T-helper 2 cell treated with Interferon-gamma antibody and Interleukin-4, amounts not matched to agents 5 μg/mL and 100 μg/mL, for 36 hours (primary cell): ENCODE measurements at regions not wholly inside any gene's neighbourhood (a gene's known extent, or its start where the extent isn't known, plus 50 kb on each side); places are given as distances from the start of the nearest gene placed in this dataset.
"Not testable (repeated sequence)": the region's sequence is repeated elsewhere in the genome, so short reads cannot be mapped to it uniquely, and the experiment has no call there.

Source experiments
- DNase-seq: peaks from one replicate; pipeline ENCODE4 v3.0.0; 2021; ENCODE audit warnings: low spot score
- H3K27ac Mint-ChIP-seq: one replicate; pipeline ENCODE4 v1.8.0; 2021; ENCODE audit warnings: mild to moderate bottlenecking, mixed read lengths
- H3K27me3 Mint-ChIP-seq: one replicate; pipeline ENCODE4 v1.8.0; 2021; ENCODE audit warnings: low read depth, mixed read lengths
- H3K36me3 Mint-ChIP-seq: one replicate; pipeline ENCODE4 v1.8.0; 2021; ENCODE audit warnings: low read depth, mixed read lengths
- H3K4me1 Mint-ChIP-seq: one replicate; pipeline ENCODE4 v1.8.0; 2021; ENCODE audit warnings: low read depth, mixed read lengths
- H3K4me3 Mint-ChIP-seq: one replicate; pipeline ENCODE4 v1.8.0; 2022; ENCODE audit warnings: mild to moderate bottlenecking, moderate library complexity, mixed read lengths
- H3K9me3 Mint-ChIP-seq: one replicate; pipeline ENCODE4 v1.8.0; 2021; ENCODE audit warnings: mixed read lengths

DNA sequence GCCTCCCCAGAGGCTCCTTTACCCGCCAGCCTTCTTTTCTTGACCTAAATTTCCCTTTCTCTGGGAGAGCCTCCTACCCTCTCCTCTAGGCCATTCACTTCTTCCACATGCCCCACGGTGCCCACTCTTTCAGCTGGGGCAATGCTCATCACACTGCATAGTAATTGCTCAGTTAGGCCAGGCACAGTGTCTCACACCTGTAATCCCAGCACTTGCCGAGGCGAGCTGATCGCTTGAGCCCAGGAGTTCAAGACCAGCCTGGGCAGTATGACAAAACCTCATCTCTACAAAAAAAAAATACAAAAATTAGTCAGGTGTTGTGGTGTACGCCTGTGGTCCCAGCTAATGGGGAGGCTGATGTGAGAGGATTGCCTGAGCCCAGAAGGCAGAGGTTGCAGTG lies 1956.7 kb downstream of the FOXD4L5 start:
- not testable (repeated sequence) for H3K9me3 Mint-ChIP-seq, DNase-seq, H3K27ac Mint-ChIP-seq, H3K4me3 Mint-ChIP-seq, H3K27me3 Mint-ChIP-seq, H3K4me1 Mint-ChIP-seq, H3K36me3 Mint-ChIP-seq

DNA sequence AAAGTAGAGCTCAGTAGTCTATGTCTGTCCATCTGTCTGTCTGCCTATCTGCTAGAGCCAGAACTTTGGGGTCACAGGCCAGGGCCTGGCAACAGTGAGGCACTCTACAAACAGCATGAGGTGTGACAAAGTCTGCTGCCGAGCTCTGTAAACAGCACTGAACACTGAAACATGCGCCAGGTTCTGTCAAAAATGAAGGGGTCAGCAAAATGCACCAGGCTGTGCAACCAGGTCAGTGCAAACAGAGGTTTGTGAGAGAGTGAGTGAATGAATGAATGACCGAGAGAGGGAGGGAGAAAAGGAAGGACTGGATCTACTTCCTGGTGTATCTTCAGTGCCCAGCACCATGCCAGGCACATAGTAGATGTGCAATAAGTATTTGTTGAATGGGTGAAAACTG lies 1957.8 kb downstream of the FOXD4L5 start:
- not testable (repeated sequence) for H3K4me1 Mint-ChIP-seq, H3K4me3 Mint-ChIP-seq, DNase-seq

DNA sequence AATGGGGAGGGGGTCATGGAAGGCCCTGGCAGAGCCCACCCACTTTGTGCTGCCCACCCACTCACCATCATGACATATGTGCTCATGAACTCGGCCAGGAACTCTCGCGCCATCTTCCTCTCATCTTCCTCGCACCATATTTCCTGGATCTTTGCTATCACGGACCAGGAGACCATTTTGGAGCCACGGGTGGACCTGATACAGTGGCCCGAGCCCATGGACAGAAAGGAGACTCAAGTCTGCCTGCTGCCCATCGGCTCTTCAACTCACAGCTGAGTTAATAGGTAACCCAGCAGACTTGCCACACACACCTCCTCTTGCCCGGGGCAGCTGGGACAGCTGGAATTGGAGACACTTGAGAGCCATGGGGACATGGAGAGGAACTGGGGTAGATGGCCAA lies 1958.3 kb downstream of the FOXD4L5 start:
- not testable (repeated sequence) for H3K9me3 Mint-ChIP-seq, H3K4me3 Mint-ChIP-seq, H3K4me1 Mint-ChIP-seq, H3K36me3 Mint-ChIP-seq, H3K27me3 Mint-ChIP-seq, H3K27ac Mint-ChIP-seq, DNase-seq

More for the DNA sequence above, 1957.8 kb downstream of the FOXD4L5 start:
- not testable (repeated sequence) for H3K27me3 Mint-ChIP-seq, H3K27ac Mint-ChIP-seq, H3K9me3 Mint-ChIP-seq, H3K36me3 Mint-ChIP-seq

DNA sequence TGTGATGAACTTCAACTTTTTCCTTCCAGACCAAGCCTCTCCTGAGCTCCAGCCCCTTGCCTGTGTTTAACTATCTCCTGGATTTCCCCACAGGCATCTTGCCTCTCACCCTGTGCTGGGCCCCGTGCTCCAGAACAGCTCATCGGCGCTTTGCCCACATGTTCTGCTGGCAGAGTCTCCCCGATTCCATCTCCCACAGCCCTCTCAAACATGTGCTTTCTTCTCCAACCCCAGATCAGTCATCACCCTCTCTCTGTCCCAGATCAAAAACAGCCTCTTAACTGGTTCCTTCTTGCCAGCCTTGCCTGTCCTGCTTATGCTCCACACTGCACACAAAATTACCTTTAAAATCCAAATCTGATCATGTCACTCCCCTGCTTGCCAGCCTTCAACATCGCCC lies 1959.3 kb downstream of the FOXD4L5 start:
- not testable (repeated sequence) for DNase-seq, H3K36me3 Mint-ChIP-seq, H3K9me3 Mint-ChIP-seq, H3K27ac Mint-ChIP-seq, H3K4me3 Mint-ChIP-seq, H3K4me1 Mint-ChIP-seq, H3K27me3 Mint-ChIP-seq

DNA sequence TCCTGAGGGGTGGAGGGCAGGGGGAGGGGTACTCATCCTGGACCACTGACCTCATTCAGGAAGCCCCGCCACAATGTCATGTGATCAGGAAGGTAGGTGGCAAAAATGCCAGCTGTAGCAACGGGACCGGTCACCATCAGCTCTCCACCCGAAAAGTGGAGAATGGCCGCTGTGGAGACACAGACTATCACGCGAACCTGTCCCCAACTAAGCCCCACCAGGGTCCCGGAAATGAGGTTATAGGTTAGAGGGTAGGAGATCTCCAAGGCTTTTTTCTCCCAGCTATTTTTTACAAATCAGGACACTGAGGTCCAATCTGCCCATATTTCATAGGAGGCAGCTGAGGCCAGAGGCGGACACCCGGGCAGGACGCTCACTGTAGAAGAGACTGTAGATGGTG lies 1966.9 kb downstream of the FOXD4L5 start:
- not testable (repeated sequence) for H3K9me3 Mint-ChIP-seq, H3K36me3 Mint-ChIP-seq, H3K4me3 Mint-ChIP-seq, H3K27me3 Mint-ChIP-seq, H3K4me1 Mint-ChIP-seq, DNase-seq, H3K27ac Mint-ChIP-seq

DNA sequence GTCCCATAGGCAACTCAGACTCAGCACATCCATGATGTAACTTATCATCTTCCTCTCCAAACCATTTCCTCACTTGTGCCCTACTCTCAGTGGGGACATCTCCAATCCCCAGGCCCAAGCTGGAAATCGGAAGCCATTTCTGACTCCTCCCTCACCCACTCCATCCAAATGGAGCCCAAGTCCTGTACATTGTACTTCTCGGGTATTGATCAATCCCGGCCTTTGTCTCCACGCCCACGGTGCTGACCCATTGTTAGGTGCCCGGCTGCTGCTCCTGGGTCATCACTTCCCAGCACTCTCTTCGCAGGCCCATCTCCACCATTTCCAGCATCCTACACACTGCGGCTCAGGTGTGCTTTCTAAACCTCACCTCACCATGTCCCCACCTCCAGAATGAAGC lies 1969.6 kb downstream of the FOXD4L5 start:
- H3K4me3 Mint-ChIP-seq, H3K9me3 Mint-ChIP-seq, H3K36me3 Mint-ChIP-seq, DNase-seq, H3K27me3 Mint-ChIP-seq, H3K4me1 Mint-ChIP-seq, H3K27ac Mint-ChIP-seq: not testable (repeated sequence)

DNA sequence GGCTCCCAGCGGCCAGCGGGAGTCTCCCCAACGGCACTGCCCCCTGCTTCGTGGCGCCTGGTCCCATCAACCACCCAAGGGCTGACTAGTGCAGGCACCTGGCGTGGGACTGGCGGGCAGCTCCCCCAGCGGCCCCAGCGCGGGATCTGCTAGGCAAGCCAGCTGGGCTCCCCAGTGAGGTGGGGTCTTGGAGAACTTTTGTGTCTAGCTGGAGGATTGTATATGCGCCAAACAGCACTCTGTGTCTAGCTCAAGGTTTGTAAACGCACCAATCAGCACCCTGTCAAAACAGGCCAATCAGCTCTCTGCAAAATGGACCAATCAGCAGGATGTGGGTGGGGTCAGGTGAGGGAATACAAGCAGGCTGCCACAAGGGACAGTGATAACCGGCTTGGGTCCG lies 1988.2 kb downstream of the FOXD4L5 start:
- DNase-seq, H3K27ac Mint-ChIP-seq, H3K9me3 Mint-ChIP-seq, H3K36me3 Mint-ChIP-seq, H3K27me3 Mint-ChIP-seq, H3K4me3 Mint-ChIP-seq, H3K4me1 Mint-ChIP-seq: not testable (repeated sequence)

DNA sequence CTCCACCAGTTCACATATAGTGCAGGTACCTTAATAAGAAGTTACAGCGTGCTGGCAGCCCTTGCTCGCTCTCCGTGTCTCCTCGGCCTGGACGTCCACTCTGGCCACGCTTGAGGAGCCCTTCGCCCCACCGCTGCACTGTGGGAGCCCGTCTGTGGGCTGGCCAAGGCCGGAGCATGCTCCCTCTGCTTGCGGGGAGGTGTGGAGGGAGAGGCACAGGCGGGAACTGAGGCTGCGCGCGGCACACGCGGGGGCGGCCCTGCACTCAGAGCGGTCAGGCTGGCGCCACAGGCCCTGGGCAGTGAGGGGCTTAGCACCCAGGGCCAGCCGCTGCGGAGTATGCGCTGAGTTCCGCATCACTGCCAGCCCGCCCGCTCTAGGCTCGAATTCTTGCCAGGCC lies 1988.6 kb downstream of the FOXD4L5 start:
- not testable (repeated sequence) for H3K4me1 Mint-ChIP-seq, DNase-seq, H3K4me3 Mint-ChIP-seq, H3K9me3 Mint-ChIP-seq, H3K27ac Mint-ChIP-seq, H3K36me3 Mint-ChIP-seq, H3K27me3 Mint-ChIP-seq

DNA sequence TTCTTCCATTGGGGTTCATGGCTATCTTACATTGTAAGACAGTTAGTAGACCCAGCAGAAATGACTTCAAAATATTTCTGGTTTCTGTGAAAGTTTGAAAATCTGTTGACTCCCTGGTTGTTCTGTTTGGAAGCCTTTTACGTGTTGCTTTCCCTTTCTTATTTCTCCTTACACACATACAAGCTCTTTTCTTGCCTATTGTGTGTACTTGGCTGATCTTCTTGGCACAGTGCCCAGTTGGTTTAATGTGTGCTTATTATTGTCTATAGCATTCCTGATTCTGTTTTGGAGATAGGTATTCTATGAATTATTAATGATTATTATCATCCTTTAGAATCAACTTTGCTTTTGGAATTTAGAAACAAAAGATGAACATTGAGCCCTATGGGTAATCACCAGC lies 1995.0 kb downstream of the FOXD4L5 start:
- not testable (repeated sequence) for H3K36me3 Mint-ChIP-seq, H3K27ac Mint-ChIP-seq, H3K4me3 Mint-ChIP-seq, DNase-seq, H3K4me1 Mint-ChIP-seq, H3K27me3 Mint-ChIP-seq, H3K9me3 Mint-ChIP-seq
